Activated CD4-positive, alpha-beta T cell treated with anti-CD3 and anti-CD28 coated beads, Interleukin-2, amount 50 U/mL, for 1 hour (primary cell): ENCODE measurements at regions not wholly inside any gene's neighbourhood (a gene's known extent, or its start where the extent isn't known, plus 50 kb on each side); places are given as distances from the start of the nearest gene placed in this dataset.

Source experiments
- DNase-seq: peaks from one replicate; pipeline ENCODE4 v3.0.0-alpha.2; 2020

DNA sequence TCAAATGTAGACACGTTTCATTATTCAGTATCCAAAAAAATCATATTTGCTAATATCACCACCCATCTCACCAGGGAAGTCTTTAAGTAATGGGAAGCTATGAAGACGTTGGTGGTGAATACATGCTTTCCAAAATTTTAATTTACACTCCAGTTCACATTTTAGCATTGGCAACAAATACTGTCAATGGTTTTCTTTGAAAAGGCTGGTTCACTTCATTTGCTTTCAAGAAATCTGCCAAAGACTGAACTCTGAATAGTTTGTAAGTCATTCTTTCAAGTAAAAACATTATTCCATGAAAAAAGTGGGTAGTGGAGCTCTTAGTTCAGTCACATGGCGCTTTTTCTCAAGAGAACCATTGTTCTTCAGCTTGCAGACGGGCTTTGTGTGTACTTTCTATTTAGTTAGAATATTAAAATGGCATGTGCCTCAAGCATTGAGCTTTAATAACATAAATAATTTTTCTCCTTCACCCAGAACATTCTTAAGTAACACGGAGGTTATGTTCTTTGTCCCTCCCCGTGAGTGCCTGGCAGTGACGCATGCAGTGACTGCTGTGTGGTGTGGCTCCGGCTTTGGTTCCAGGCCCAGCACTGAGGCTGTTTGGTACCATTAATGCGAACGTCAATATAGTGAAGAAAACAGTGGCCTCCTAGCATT is 300.0 kb upstream of the HDAC4 start:
- DNase-seq = no peak

DNA sequence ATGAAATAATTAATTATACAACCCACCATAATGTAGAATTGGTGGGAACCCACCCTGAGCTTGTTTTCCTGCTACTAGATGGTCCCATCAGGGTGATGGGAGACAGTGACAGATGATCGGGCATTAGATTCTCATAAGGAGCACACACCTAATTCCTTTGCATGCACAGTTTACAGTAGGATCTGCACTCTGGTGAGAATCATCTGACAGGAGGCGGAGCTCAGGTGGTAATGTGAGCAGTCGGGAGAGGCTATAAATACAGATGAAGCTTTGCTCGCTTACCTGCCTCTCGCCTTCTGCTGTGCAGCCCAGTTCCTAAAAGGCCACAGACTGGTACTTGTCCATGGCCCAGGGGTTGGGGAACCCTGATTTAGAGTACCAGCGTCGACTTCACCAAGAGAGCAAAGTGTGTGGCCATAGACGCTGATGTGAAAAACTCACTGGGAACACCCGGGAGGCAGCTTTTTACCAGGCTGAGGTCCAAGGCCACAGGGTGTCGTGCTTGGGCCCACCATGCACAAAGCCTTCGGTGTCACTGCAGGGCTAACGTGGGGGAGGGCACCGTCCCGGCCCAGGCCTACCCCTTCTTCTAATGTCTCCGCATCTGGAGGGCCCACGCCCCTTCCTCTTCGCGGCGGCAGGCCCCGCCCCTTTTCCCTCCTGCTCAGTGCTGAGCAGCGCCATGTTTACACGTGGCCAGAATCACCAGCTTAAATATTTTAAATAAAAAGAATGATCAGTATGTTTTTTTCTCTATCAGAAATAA is 296.8 kb upstream of the HDAC4 start:
- no peak for DNase-seq

- no peak for DNase-seq
Measured at GRCh38 chr2:239696559-239697207, 295.9 kb upstream of the HDAC4 start.

- DNase-seq = no peak
Measured at GRCh38 chr2:239695728-239696240, 295.0 kb upstream of the HDAC4 start.

- no peak for DNase-seq
Measured at GRCh38 chr2:239695106-239695727, 294.4 kb upstream of the HDAC4 start.

GRCh38 chr2:239694487-239694886 is 293.7 kb upstream of the HDAC4 start:
- DNase-seq = no peak

GRCh38 chr2:239693761-239694415 is 293.1 kb upstream of the HDAC4 start:
- DNase-seq = no peak

- DNase-seq = no peak
Measured at GRCh38 chr2:239693330-239693729, 292.5 kb upstream of the HDAC4 start.

DNA sequence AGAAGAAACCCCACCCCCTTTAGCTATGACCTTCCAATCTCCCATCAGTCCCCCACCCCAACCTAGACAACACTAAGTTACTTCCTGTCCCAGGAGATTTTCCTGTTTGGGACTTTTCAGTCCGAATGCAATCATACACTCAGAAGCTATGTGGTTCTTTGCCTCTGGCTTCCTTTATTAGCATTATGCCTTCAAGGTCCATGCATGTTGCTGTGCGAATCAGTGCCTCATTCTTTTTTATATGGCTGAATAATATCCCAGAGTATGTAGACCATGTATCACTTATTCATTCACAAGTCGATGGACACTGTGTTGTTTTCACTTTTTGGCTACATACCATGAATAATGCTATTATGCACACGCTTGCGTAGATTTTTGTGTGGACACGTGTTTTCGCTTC is 292.1 kb upstream of the HDAC4 start:
- DNase-seq = no peak

DNA sequence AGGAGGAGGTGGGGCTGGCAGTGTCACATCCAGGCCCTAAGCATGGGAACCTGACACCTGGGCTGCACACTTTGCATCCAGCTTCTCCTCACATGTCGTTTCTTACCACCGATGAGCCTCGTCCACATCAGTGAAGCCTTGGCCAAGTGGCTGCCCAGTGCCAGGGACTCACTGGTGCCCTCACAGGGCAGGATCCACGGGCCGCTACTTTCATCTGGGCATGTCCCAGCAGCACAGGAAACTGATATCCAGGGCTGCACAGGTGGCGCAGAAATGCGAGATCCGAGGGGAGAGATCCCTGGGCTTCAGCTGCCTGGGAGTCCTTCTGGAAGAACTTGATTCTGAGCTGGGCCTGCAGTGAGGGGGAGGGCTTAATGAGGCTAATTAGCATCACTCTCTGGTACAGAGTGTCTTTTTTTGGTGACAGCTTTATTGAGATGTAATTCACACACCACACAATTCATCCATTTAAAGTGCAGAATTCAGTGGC is 291.6 kb upstream of the HDAC4 start:
- no peak for DNase-seq

DNA sequence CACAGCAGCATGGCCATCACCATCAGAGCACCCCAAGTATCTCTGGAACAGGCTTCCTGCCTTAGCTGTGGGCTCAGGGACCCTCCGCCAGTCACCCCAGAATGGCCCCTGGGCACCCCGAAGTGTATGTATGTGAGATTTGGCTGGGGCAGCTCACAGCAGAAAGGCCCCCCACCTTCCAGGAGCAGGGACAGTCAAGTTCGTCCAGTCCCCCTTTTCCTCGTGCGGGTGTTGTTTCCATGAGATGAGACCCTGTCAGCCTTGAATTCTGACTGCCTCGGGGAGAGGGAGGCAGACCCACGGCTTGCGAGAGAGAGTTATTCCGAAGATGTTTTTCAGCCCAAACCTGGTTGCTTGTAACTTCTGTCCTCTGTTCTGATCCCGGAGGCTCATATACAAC is 290.9 kb upstream of the HDAC4 start:
- DNase-seq = no peak

- no peak for DNase-seq
Measured at GRCh38 chr2:239690651-239691631, 290.1 kb upstream of the HDAC4 start.

- no peak for DNase-seq
Measured at GRCh38 chr2:239689985-239690384, 289.2 kb upstream of the HDAC4 start.

- no peak for DNase-seq
Measured at GRCh38 chr2:239689410-239689809, 288.6 kb upstream of the HDAC4 start.

DNA sequence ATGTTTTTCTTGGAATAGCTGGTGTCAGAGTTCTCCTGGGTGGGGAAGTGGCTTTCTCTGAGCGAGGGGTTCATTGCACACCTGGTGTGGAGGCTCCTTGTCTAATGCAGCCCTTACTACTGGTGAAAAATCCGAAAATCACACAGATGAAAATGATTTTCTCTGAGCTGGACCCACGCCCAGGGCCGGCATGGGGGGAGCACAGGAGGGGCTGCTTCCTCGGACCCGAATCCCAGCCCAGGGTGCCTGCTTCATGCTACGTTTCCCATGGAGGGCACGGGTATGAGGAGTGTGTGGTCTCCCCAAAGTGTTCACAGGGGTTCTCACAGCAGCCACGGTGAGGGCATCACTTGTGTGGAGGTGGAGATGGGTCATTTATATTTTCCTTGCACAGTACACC is 288.0 kb upstream of the HDAC4 start:
- no peak for DNase-seq

DNA sequence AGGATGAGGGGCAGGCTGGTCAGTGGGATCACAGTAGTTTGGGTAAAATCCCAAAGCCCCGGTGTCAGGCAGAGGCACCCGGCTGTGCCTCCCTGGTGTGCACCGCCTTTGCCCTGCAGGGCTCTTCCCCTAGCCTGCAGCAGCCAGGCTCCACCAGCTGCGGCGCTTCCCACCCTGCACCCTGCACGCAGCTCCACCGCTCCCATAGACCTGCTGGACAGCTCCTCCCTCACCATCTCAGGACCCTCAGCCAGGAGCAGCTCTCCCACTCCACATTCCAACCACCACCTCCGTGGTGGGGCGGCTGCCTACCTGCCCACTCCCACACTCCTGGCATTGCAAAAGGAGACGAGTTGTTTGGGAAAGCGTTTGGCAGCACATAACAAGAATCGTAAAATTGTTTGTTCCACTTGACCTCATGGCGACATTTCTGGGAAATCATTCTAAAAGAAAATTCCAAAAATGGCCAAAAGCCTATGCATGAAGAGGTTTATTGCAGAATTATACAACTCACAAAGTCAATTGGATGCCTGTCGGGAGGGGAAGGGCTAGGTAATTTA is 287.4 kb upstream of the HDAC4 start:
- DNase-seq = no peak

DNA sequence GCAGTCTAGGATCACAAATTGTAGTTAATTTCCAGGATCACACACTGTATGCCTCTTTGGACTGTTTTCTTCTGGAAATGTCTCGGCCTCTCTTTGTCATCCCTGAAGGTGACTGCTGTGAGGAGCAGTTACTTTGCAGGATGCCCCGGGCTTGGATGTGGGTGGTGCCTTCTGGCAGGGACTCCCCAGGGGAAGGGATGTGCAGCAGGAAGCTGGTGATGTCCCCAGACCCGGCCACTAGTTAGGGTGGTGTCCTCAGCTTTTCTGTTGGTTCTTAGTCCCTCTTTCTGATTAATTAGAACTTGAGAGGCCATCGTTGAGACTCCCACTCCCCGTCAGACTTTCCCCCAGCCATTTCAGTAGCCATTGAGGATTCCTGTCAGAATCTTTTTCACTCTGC is 286.6 kb upstream of the HDAC4 start:
- no peak for DNase-seq

DNA sequence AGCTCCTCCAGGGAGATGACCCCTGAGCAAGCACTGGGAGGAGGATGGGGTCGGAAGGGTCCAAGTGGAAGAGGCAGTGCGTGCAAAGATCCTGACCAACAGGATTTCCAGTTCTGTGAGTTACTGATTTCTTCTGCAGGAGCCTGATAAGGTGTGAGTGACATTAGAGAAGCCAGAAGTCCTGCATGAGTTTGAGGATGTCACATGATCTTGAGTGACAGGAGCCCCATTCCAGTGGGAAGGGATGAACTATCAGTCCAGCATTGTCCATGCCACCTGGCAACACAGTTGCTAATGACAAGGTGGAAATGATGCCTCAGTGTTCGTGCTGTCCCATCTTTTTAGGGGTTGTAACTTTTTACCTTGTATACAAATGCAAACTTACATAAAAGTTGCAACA is 285.1 kb upstream of the HDAC4 start:
- no peak for DNase-seq

- DNase-seq = no peak
Measured at GRCh38 chr2:239685556-239685955, 284.7 kb upstream of the HDAC4 start.

- DNase-seq = no peak
Measured at GRCh38 chr2:239684996-239685395, 284.2 kb upstream of the HDAC4 start.

- DNase-seq = no peak
Measured at GRCh38 chr2:239684271-239684810, 283.5 kb upstream of the HDAC4 start.
